ENCODE measurements at regions not wholly inside any gene's neighbourhood (a gene's known extent, or its start where the extent isn't known, plus 50 kb on each side); places are given as distances from the start of the nearest gene placed in this dataset.
A peak's percentile ranks its signal among the peaks of the same experiment; 100 is the strongest.

GRCh38 chr2:143901185-143901842 lies 618.6 kb downstream of the ZEB2 start:
- peak overlapping the region; percentile 83 for H3K27ac ChIP-seq (ENCODE audit: low read depth, low read length)
- CTCF ChIA-PET, result no interaction called here
- H3K4me3 ChIP-seq (ENCODE audit: low read depth, low read length), result peak overlapping the region; percentile 42
- TF ChIP-seq CTCF (IDR thresholded peaks at IDR 0.05; ENCODE audit: low read depth, low read length), result no peak
- DNase-seq (ENCODE audit: low read depth, low spot score), result peak; percentile 60
- H3K9me3 ChIP-seq (ENCODE audit: control insufficient read depth, insufficient read depth, low read length), result no peaks in the 10 kb centered on the region
- POLR2A ChIA-PET, result interaction anchor here (0.5 kb wide), 1 partner anchor 688 kb away, joined by 3 read pairs; no protein-coding TSS in a partner anchor
- no peaks in the 10 kb centered on the region for H3K27me3 ChIP-seq (ENCODE audit: control insufficient read depth, insufficient read depth, low read length)

- TF ChIP-seq CTCF (IDR thresholded peaks at IDR 0.05; ENCODE audit: low read depth, low read length), result no peak
- Histone ChIP-seq H3K4me3 (ENCODE audit: low read depth, low read length) (no peak overlapping the region), H3K27ac (ENCODE audit: low read depth, low read length) (no peak overlapping the region), H3K9me3 (ENCODE audit: control insufficient read depth, insufficient read depth, low read length) (no peaks in the 10 kb centered on the region), H3K27me3 (ENCODE audit: control insufficient read depth, insufficient read depth, low read length) (no peaks in the 10 kb centered on the region)
- ChIA-PET CTCF (no interaction called here), POLR2A (no interaction called here)
- no peak for DNase-seq (ENCODE audit: low read depth, low spot score)
Observed at GRCh38 chr2:143899987-143900386, 619.9 kb downstream of the ZEB2 start.

- ChIA-PET CTCF (no interaction called here), POLR2A (no interaction called here)
- DNase-seq (ENCODE audit: low read depth, low spot score), result no peak
- no peak overlapping the region for H3K27ac ChIP-seq (ENCODE audit: low read depth, low read length)
- TF ChIP-seq CTCF (IDR thresholded peaks at IDR 0.05; ENCODE audit: low read depth, low read length), result no peak
- no peaks in the 10 kb centered on the region for H3K27me3 ChIP-seq (ENCODE audit: control insufficient read depth, insufficient read depth, low read length)
- no peaks in the 10 kb centered on the region for H3K9me3 ChIP-seq (ENCODE audit: control insufficient read depth, insufficient read depth, low read length)
- H3K4me3 ChIP-seq (ENCODE audit: low read depth, low read length), result no peak overlapping the region
Observed at GRCh38 chr2:143893371-143893770, 626.5 kb downstream of the ZEB2 start.

- no peak overlapping the region for H3K4me3 ChIP-seq (ENCODE audit: low read depth, low read length)
- POLR2A ChIA-PET, result no interaction called here
- DNase-seq (ENCODE audit: low read depth, low spot score), result no peak
Observed at GRCh38 chr2:143891879-143892308, 628.0 kb downstream of the ZEB2 start.

GRCh38 chr2:143890798-143891197 lies 629.1 kb downstream of the ZEB2 start:
- Histone ChIP-seq H3K27me3 (ENCODE audit: control insufficient read depth, insufficient read depth, low read length) (no peaks in the 10 kb centered on the region), H3K27ac (ENCODE audit: low read depth, low read length) (no peak overlapping the region), H3K9me3 (ENCODE audit: control insufficient read depth, insufficient read depth, low read length) (no peaks in the 10 kb centered on the region), H3K4me3 (ENCODE audit: low read depth, low read length) (no peak overlapping the region)
- TF ChIP-seq CTCF (IDR thresholded peaks at IDR 0.05; ENCODE audit: low read depth, low read length), result no peak
- ChIA-PET CTCF (no interaction called here), POLR2A (no interaction called here)
- no peak for DNase-seq (ENCODE audit: low read depth, low spot score)

More at GRCh38 chr2:143891879-143892308, 628.0 kb downstream of the ZEB2 start:
- H3K27ac ChIP-seq (ENCODE audit: low read depth, low read length), result no peak overlapping the region
- no peaks in the 10 kb centered on the region for H3K27me3 ChIP-seq (ENCODE audit: control insufficient read depth, insufficient read depth, low read length)
- CTCF ChIA-PET, result no interaction called here
- no peaks in the 10 kb centered on the region for H3K9me3 ChIP-seq (ENCODE audit: control insufficient read depth, insufficient read depth, low read length)
- no peak for TF ChIP-seq CTCF (IDR thresholded peaks at IDR 0.05; ENCODE audit: low read depth, low read length)
